Activated T-cell treated with anti-CD3 and anti-CD28 coated beads, Interleukin-2, amount 50 U/mL, for 4 hours (primary cell): ENCODE measurements at regions not wholly inside any gene's neighbourhood (a gene's known extent, or its start where the extent isn't known, plus 50 kb on each side); places are given as distances from the start of the nearest gene placed in this dataset.

Source experiments
- ATAC-seq, 2 donors: fragments of 200-7000 bp; cut with Tn5 transposase; one replicate each; pipeline ENCODE4 v1.10.0; 2021
- DNase-seq: peaks from one replicate; pipeline ENCODE4 v3.0.0-alpha.2; 2020
- H3K27me3 Mint-ChIP-seq: one replicate; pipeline ENCODE4 v1.8.0; 2021; ENCODE audit warnings: low read depth, mixed read lengths
- H3K36me3 Mint-ChIP-seq: one replicate; pipeline ENCODE4 v1.8.0; 2022; ENCODE audit warnings: mixed read lengths; ENCODE audit not compliant: insufficient read depth
- H3K4me1 Mint-ChIP-seq: one replicate; pipeline ENCODE4 v1.8.0; 2021; ENCODE audit warnings: low read depth, mixed read lengths
- H3K4me3 Mint-ChIP-seq: one replicate; pipeline ENCODE4 v1.8.0; 2021; ENCODE audit warnings: mild to moderate bottlenecking, moderate library complexity, mixed read lengths
- H3K9me3 Mint-ChIP-seq: one replicate; pipeline ENCODE4 v1.8.0; 2021; ENCODE audit warnings: mixed read lengths

GRCh38 chr6:67640484-67640883, 994.6 kb upstream of the ADGRB3 start:
- no peak for DNase-seq

GRCh38 chr6:67639161-67639560, 995.9 kb upstream of the ADGRB3 start:
- H3K9me3 Mint-ChIP-seq = peaks cover 4% of the 10 kb centered on the region
- ATAC-seq (no peak), DNase-seq (no peak)
- H3K27me3 Mint-ChIP-seq = no peaks in the 10 kb centered on the region
- H3K36me3 Mint-ChIP-seq = no peaks in the 10 kb centered on the region
- no peaks in the 10 kb centered on the region for H3K4me1 Mint-ChIP-seq
- no peak overlapping the region for H3K4me3 Mint-ChIP-seq

More at GRCh38 chr6:67640484-67640883, 994.6 kb upstream of the ADGRB3 start:
- H3K27me3 Mint-ChIP-seq = no peaks in the 10 kb centered on the region
- ATAC-seq = no peak
- H3K4me1 Mint-ChIP-seq = no peaks in the 10 kb centered on the region
- no peaks in the 10 kb centered on the region for H3K36me3 Mint-ChIP-seq
- no peak overlapping the region for H3K4me3 Mint-ChIP-seq
- no peaks in the 10 kb centered on the region for H3K9me3 Mint-ChIP-seq

- H3K36me3 Mint-ChIP-seq = no peaks in the 10 kb centered on the region
- no peaks in the 10 kb centered on the region for H3K27me3 Mint-ChIP-seq
- no peaks in the 10 kb centered on the region for H3K4me1 Mint-ChIP-seq
- no peak for DNase-seq
- no peak for ATAC-seq
- H3K9me3 Mint-ChIP-seq = peaks cover 15% of the 10 kb centered on the region
- H3K4me3 Mint-ChIP-seq = no peak overlapping the region
These were observed 1000.9 kb upstream of the ADGRB3 start for GRCh38 chr6:67634199-67634598.

DNA sequence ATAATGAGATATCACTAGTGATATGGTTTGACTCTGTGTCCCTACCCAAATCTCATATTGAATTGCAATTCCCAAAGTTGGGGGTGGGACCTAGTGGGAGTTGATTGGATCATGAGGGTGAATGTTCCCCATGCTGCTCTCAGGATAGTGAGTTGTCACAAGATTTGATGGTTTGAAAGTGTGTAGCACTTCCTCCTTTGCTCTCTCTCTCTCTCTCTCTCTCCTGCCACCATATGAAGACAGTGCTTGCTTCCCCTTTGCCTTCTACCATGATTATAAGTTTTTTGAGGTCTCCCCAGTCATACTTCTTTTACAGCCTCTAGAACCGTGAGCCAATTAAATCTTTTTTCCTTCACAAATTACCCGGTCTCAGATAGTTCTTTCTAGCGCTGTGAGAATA, 1002.0 kb upstream of the ADGRB3 start:
- Mint-ChIP-seq H3K36me3 (no peaks in the 10 kb centered on the region), H3K9me3 (peaks cover 19% of the 10 kb centered on the region), H3K27me3 (no peaks in the 10 kb centered on the region), H3K4me3 (no peak overlapping the region), H3K4me1 (no peaks in the 10 kb centered on the region)
- DNase-seq (no peak), ATAC-seq (no peak)

DNA sequence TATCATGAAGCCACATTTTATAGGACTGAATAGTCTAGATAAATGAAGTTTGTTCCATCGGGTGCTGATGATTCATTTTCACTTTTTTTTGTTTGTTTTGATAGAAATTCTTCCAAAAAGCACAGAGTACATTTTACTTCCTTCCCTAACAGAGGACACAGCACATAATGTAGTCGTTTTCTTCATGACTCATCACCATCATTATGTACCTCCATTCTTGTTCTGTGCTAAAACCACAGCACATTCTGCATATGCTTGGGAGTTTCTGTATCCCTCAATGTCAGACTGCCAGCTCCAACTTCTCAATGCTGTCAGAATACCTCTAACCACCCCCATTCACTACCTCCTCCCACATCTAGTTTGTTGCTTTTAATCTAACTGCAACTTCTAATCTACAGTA, 1004.9 kb upstream of the ADGRB3 start:
- Mint-ChIP-seq H3K36me3 (no peaks in the 10 kb centered on the region), H3K4me3 (no peak overlapping the region), H3K9me3 (peaks cover 19% of the 10 kb centered on the region), H3K27me3 (no peaks in the 10 kb centered on the region), H3K4me1 (no peaks in the 10 kb centered on the region)
- no peak for DNase-seq
- no peak for ATAC-seq

- Mint-ChIP-seq H3K36me3 (no peaks in the 10 kb centered on the region), H3K27me3 (no peaks in the 10 kb centered on the region), H3K4me1 (no peaks in the 10 kb centered on the region), H3K4me3 (no peak overlapping the region), H3K9me3 (peaks cover 15% of the 10 kb centered on the region)
- ATAC-seq (no peak), DNase-seq (no peak)
These were observed 1005.8 kb upstream of the ADGRB3 start for GRCh38 chr6:67629258-67629657.

DNA sequence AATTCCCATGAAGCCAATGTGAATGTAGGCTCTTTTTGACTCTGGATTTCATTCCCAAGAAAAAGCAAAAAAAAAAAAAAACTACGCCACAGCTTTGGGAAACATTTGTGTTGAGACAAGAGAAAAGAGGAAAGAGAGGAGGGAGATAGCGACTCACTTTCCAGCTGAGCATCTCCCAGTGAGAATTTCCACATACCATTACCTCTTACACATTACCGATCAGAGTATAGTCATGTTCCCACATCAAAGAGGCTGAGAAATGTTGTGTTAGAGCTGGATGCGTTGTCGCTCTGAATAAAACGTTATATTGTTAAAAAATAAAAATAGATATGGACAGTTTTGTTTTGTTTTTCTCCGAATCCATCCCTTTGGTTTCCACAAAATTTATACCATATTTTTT, 1019.3 kb upstream of the ADGRB3 start:
- Mint-ChIP-seq H3K9me3 (peaks cover 10% of the 10 kb centered on the region), H3K36me3 (no peaks in the 10 kb centered on the region), H3K4me3 (no peak overlapping the region), H3K4me1 (no peaks in the 10 kb centered on the region), H3K27me3 (no peaks in the 10 kb centered on the region)
- ATAC-seq (no peak), DNase-seq (no peak)

GRCh38 chr6:67608099-67608749, 1026.9 kb upstream of the ADGRB3 start:
- no peaks in the 10 kb centered on the region for H3K4me1 Mint-ChIP-seq
- DNase-seq = no peak
- no peak overlapping the region for H3K4me3 Mint-ChIP-seq
- no peaks in the 10 kb centered on the region for H3K36me3 Mint-ChIP-seq
- no peaks in the 10 kb centered on the region for H3K27me3 Mint-ChIP-seq
- peaks cover 6% of the 10 kb centered on the region for H3K9me3 Mint-ChIP-seq
- ATAC-seq = no peak

DNA sequence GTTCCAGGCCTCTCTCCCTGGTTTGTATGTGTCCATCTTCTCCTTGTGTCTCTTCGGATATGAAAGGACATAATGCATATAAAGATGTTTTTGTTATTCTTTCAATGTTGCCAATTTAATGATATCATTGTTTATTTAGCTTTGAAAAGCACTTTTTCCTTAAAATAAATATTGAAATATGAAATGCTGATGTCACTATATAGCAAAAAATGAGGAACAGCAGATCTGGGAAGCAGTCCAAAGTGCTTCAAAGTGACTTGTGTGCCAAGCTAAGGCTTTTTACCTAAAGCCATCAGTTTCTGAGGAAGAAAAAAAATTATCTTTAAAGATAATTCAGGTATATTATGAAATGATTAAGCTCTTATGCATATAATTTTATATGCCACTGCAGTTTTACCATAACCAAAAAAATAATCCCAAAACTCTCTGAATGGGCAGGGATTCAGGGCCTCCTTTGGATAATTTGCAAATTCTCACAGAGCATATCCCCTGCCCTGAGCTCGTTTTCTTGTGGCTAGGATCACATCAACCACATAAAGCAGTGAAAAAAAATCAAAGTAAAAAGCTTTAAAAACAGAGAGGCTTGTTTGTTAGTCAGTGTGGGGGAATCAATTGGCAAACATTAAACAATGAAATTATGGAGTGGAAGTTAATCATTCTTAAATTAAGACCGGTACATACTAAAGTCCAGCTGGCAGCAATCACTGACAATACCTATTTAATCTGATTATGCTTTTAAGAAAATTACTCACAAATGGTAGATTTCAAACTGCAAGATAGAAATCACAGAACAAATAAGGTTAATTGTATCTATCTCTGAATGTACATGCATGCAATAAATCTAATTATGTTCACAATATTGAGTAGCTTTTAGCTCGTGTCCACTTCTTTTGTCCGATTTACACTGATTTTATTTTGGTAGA, 1027.9 kb upstream of the ADGRB3 start:
- ATAC-seq (no peak), DNase-seq (no peak)
- Mint-ChIP-seq H3K36me3 (no peaks in the 10 kb centered on the region), H3K4me1 (no peaks in the 10 kb centered on the region), H3K27me3 (no peaks in the 10 kb centered on the region), H3K4me3 (no peak overlapping the region), H3K9me3 (peaks cover 6% of the 10 kb centered on the region)

DNA sequence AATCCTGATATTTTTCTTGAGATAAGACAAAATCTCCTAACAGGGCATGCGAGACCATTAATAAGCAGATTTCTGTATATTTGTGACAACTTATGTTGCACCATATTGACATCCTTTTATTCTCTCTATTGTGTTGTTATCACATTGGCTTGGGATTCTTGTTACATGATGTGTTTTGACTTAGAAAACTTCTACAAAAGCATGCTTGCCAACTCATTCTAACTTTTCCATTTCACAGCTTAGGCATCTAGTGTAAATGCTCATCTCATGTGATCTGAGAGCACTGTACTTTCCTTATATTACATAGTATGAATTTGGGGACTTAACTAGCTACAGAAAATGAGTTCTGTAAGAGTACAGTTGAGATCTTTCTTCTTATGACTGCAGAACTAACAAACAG, 1040.7 kb upstream of the ADGRB3 start:
- Mint-ChIP-seq H3K27me3 (no peaks in the 10 kb centered on the region), H3K36me3 (no peaks in the 10 kb centered on the region), H3K9me3 (peaks cover 7% of the 10 kb centered on the region), H3K4me3 (no peak overlapping the region), H3K4me1 (no peaks in the 10 kb centered on the region)
- ATAC-seq (no peak), DNase-seq (no peak)

GRCh38 chr6:67593247-67593646, 1041.8 kb upstream of the ADGRB3 start:
- H3K36me3 Mint-ChIP-seq = no peaks in the 10 kb centered on the region
- no peak overlapping the region for H3K4me3 Mint-ChIP-seq
- H3K27me3 Mint-ChIP-seq = no peaks in the 10 kb centered on the region
- no peak for ATAC-seq
- no peak for DNase-seq
- peaks cover 7% of the 10 kb centered on the region for H3K9me3 Mint-ChIP-seq
- H3K4me1 Mint-ChIP-seq = no peaks in the 10 kb centered on the region

DNA sequence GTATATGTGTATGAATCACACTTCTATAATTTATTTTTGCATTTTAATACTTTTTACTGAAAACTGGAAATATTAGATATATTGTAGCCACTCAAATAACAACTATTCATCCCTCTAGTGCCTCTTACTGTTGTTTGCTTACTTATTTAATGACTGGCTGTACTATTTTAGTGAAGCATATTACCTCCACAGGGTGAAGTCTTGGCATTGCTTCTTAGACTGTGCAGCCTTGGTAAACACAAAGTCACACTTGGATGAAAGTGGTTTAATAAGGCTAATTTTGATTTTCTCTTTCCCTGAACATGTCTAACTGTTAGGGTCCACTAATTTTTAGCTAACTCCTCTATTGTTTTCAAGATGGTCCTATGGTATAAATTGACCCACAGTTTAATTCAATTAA, 1043.2 kb upstream of the ADGRB3 start:
- H3K4me1 Mint-ChIP-seq = no peaks in the 10 kb centered on the region
- no peak overlapping the region for H3K4me3 Mint-ChIP-seq
- no peak for ATAC-seq
- peaks cover 10% of the 10 kb centered on the region for H3K9me3 Mint-ChIP-seq
- no peak for DNase-seq
- H3K27me3 Mint-ChIP-seq = no peaks in the 10 kb centered on the region
- H3K36me3 Mint-ChIP-seq = no peaks in the 10 kb centered on the region

- Mint-ChIP-seq H3K9me3 (peaks cover 8% of the 10 kb centered on the region), H3K36me3 (no peaks in the 10 kb centered on the region), H3K4me3 (no peak overlapping the region), H3K27me3 (no peaks in the 10 kb centered on the region), H3K4me1 (no peaks in the 10 kb centered on the region)
- ATAC-seq = no peak
- no peak for DNase-seq
These were observed 1067.2 kb upstream of the ADGRB3 start for GRCh38 chr6:67567842-67568241.

DNA sequence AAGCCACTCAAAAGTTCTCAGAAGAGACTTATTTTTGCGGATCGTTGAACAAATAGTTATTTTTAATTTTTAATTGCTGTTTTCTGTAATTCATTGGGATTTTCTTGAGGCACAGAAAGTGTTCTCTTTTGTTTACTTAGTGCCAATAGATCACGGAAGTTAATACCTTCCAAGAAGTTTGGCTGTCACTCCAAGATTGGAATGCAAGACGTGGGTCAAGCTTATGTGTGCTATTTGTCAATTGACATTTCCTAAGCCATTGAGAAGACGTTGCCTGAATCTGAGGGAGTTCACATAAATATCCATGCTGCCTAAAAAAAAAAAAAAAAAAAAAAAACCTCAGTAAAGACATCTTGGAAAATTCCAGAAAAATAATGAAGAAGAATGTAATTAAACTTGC, 1071.4 kb upstream of the ADGRB3 start:
- no peak for DNase-seq
- H3K36me3 Mint-ChIP-seq = no peaks in the 10 kb centered on the region
- no peak for ATAC-seq
- H3K4me3 Mint-ChIP-seq = no peak overlapping the region
- no peaks in the 10 kb centered on the region for H3K9me3 Mint-ChIP-seq
- no peaks in the 10 kb centered on the region for H3K4me1 Mint-ChIP-seq
- no peaks in the 10 kb centered on the region for H3K27me3 Mint-ChIP-seq

- no peak overlapping the region for H3K4me3 Mint-ChIP-seq
- no peak for ATAC-seq
- no peaks in the 10 kb centered on the region for H3K36me3 Mint-ChIP-seq
- H3K27me3 Mint-ChIP-seq = no peaks in the 10 kb centered on the region
- H3K9me3 Mint-ChIP-seq = peaks cover 11% of the 10 kb centered on the region
- DNase-seq = no peak
- no peaks in the 10 kb centered on the region for H3K4me1 Mint-ChIP-seq
These were observed 1075.0 kb upstream of the ADGRB3 start for GRCh38 chr6:67560068-67560467.
